Right lobe of liver (tissue), 6 donors: ENCODE measurements at regions not wholly inside any gene's neighbourhood (a gene's known extent, or its start where the extent isn't known, plus 50 kb on each side); places are given as distances from the start of the nearest gene placed in this dataset.

ENCODE experiments used
- ATAC-seq, 4 donors: fragments of 200-7000 bp; cut with Tn5 transposase; one replicate each; pipeline ENCODE4 v1.9.1; 2020; ENCODE audit warnings: mild to moderate bottlenecking in 4 of 4, moderate library complexity in 4 of 4
- DNase-seq, 3 donors: peaks; one replicate each; pipeline ENCODE4 v3.0.0-alpha.2; 2020
- H3K27ac ChIP-seq, 3 donors: fragments of 200-600 bp; one replicate each; pipeline ENCODE4 v1.8.0; 2022
- H3K27me3 ChIP-seq, 2 donors: fragments of 200-600 bp; one replicate each; pipeline ENCODE4 v1.8.0; 2022
- H3K36me3 ChIP-seq, 4 donors: fragments of 200-600 bp; sonication (generic) in 1 of 4; one replicate each; pipeline versions ENCODE4 v1.5.1 to v1.8.0; 2017 to 2022; ENCODE audit warnings: control low read depth in 1 of 4
- H3K4me1 ChIP-seq, 4 donors: fragments of 200-600 bp; sonication (generic) in 1 of 4; one replicate each; pipeline versions ENCODE4 v1.5.1 to v1.8.0; 2017 to 2022; ENCODE audit warnings: control low read depth in 1 of 4
- H3K4me3 ChIP-seq, 3 donors: fragments of 200-600 bp; one replicate each; pipeline ENCODE4 v1.8.0; 2022
- H3K9me3 ChIP-seq, 4 donors: fragments of 200-600 bp; sonication (generic) in 1 of 4; one replicate each; pipeline versions ENCODE4 v1.5.1 to v1.8.0; 2017 to 2022; ENCODE audit warnings: control low read depth in 1 of 4
- POLR2A ChIP-seq: fragments of 450-650 bp; IDR thresholded peaks from one replicate; pipeline ENCODE4 v1.6.1; 2017; ENCODE audit warnings: antibody characterized with exemption, mild to moderate bottlenecking
- WGBS: methylation state at CpG from one replicate; pipeline ENCODE4 v1.1.6; 2018; ENCODE audit warnings: low coverage, low lambda C conversion rate; ENCODE audit not compliant: insufficient coverage; ENCODE audit errors: missing lambda C conversion rate; 5-methylcytosine and 5-hydroxymethylcytosine counted together
- intact Hi-C, 2 donors: fragments of 100-400 bp; cut with DNase I; formaldehyde crosslinking; loops; one replicate each; pipeline versions ENCODE4 v1.11.2 to v1.14.1; 2022
- TF ChIP-seq, protein P1 (sequence below), 4 donors: fragments of 200-600 bp in 3 of 4; fragments of 450-650 bp in 1 of 4; IDR thresholded peaks; one replicate each; pipeline versions ENCODE4 v1.5.1 to v1.8.0; 2016 to 2022; ENCODE audit warnings: antibody characterized with exemption in 4 of 4, mild to moderate bottlenecking in 2 of 4
- donor health status: DM: no; HTN: yes; CAD: no.
- donor health status: DM: no; HTN: no; CAD: no.
- donor health status: DM: no; HTN: no; CAD: no.
- donor health status: DM: no; HTN: yes; CAD: no.
- donor health status: DM: no; HTN: yes; CAD: no.

DNA sequence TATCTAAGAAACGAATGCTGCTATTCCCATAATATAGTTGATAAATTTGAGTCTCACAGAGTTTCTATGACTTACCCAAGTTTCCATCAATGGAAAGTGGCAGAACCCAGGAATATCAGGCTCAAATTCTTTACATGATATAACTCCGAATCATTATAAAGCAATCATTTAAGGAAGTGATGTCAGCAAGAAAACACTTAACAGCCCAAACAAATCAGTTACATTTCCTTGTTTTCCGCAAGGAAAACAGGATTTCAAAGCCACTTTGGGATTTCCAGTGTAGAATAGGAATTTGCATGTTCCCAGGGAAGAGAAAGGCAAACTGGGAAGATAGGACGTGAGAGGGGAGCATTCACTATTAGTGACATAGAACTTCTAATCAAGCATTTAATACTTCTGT lies 311.4 kb upstream of the GOT2 start:
- ATAC-seq: no peak
- 36% methylated on average over 4 of the region's 4 CpGs for WGBS
- Histone ChIP-seq H3K27me3 (no peaks in the 10 kb centered on the region), H3K36me3 (no peaks in the 10 kb centered on the region), H3K4me3 (no peak overlapping the region), H3K27ac (no peak overlapping the region), H3K9me3 (no peaks in the 10 kb centered on the region), H3K4me1 (no peaks in the 10 kb centered on the region)
- no peak for DNase-seq
- TF ChIP-seq, protein P1, sequence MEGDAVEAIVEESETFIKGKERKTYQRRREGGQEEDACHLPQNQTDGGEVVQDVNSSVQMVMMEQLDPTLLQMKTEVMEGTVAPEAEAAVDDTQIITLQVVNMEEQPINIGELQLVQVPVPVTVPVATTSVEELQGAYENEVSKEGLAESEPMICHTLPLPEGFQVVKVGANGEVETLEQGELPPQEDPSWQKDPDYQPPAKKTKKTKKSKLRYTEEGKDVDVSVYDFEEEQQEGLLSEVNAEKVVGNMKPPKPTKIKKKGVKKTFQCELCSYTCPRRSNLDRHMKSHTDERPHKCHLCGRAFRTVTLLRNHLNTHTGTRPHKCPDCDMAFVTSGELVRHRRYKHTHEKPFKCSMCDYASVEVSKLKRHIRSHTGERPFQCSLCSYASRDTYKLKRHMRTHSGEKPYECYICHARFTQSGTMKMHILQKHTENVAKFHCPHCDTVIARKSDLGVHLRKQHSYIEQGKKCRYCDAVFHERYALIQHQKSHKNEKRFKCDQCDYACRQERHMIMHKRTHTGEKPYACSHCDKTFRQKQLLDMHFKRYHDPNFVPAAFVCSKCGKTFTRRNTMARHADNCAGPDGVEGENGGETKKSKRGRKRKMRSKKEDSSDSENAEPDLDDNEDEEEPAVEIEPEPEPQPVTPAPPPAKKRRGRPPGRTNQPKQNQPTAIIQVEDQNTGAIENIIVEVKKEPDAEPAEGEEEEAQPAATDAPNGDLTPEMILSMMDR (IDR thresholded peaks at IDR 0.05): no peak
- TF ChIP-seq POLR2A: no peak
- intact Hi-C loops: no loop called here

DNA sequence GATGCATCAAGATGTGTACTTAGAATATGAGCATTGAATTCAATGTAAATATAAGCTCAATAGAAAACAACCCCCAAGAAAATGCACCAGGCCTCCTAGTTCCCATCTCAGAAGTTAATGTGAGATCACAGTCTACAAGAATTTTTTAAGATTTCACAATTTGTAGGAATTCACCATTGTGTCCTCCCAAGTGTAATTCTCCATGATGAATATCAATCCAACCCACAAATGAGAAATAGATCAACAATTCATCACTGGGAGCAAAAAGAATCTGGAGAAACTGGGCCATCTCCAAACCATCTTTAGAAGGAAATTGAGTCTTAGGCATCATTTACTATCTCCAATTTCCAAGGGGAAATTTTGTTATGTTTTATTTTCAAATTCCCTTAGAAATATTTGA lies 310.5 kb upstream of the GOT2 start:
- intact Hi-C loops: no loop called here
- Histone ChIP-seq H3K27ac (no peak overlapping the region), H3K4me1 (no peaks in the 10 kb centered on the region), H3K36me3 (no peaks in the 10 kb centered on the region), H3K9me3 (no peaks in the 10 kb centered on the region), H3K4me3 (no peak overlapping the region), H3K27me3 (no peaks in the 10 kb centered on the region)
- TF ChIP-seq, protein P1 (IDR thresholded peaks at IDR 0.05): no peak
- no peak for TF ChIP-seq POLR2A
- ATAC-seq (no peak), DNase-seq (no peak)

DNA sequence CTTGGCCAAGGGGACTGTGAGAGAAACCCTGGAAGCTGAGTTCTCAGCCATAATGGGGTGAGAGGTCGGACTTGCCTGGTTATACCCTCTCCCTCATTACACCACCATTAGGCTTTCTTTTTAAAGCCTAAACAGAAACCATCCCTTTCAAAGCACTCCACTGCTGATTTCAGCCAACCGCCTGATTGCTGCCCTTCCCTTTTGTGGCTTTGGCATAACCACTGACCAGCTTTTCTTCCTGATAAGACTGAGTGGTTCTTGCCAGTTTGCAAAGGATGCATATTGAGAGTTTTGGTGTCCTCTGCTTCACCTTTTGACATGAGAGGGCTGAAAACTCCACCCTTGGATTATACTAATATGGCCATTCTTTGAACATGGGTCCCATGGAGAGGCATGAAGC lies 308.2 kb upstream of the GOT2 start:
- TF ChIP-seq POLR2A: no peak
- TF ChIP-seq, protein P1 (IDR thresholded peaks at IDR 0.05): no peak
- intact Hi-C loops: no loop called here

DNA sequence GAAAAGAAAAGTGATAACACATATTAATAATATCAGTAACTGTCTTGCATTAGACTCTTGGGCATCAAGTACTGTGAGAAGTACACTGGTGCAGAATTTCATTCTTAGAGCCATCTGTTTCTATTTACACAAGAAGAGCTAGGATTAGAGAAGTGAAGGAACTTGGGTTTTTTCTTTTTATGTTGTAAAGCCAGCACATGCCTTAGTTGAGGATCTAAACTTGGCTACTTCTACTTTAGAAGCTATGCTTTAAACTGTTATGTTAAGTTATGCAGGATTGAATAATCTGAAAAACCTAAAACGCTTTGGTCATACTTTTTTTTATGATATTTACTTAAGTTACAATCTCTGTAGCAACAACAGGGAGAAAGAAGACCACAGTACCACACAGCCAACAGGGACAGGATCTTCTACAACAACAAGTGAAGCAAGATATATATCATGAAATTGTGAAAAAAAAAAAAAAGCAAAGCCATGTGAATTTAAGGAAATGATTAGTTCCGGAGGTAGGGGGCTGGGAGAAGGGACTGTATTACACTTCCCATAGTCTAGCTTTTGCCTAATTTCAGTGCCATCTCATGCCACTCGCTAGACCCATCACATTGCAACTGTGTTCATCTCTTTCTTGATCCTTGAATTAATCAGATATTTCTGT lies 305.1 kb upstream of the GOT2 start:
- 26% methylated on average over 3 of the region's 3 CpGs for WGBS
- intact Hi-C loops: no loop called here
- no peak for ATAC-seq
- TF ChIP-seq POLR2A: no peak
- TF ChIP-seq, protein P1 (IDR thresholded peaks at IDR 0.05): no peak
- no peaks in the 10 kb centered on the region for H3K9me3 ChIP-seq
- no peak overlapping the region for H3K4me3 ChIP-seq
- no peaks in the 10 kb centered on the region for H3K4me1 ChIP-seq
- no peak overlapping the region for H3K27ac ChIP-seq
- no peaks in the 10 kb centered on the region for H3K27me3 ChIP-seq
- DNase-seq: no peak
- H3K36me3 ChIP-seq: no peaks in the 10 kb centered on the region

More for the DNA sequence above, 308.2 kb upstream of the GOT2 start:
- Histone ChIP-seq H3K4me3 (no peak overlapping the region), H3K27ac (no peak overlapping the region), H3K36me3 (no peaks in the 10 kb centered on the region), H3K27me3 (no peaks in the 10 kb centered on the region), H3K9me3 (no peaks in the 10 kb centered on the region), H3K4me1 (no peaks in the 10 kb centered on the region)
- ATAC-seq (no peak), DNase-seq (no peak)
- 47% methylated on average over 2 of the region's 2 CpGs for WGBS
